Dendritic cell treated with granulocyte-macrophage colony-stimulating factor and Interleukin-4, amounts not matched to agents 40 ng/mL and 50 ng/mL, for 4 days (primary cell): ENCODE measurements at regions not wholly inside any gene's neighbourhood (a gene's known extent, or its start where the extent isn't known, plus 50 kb on each side); places are given as distances from the start of the nearest gene placed in this dataset.

Source experiments
- H3K27ac Mint-ChIP-seq: one replicate; pipeline ENCODE4 v1.8.0; 2022; ENCODE audit warnings: mild to moderate bottlenecking, mixed read lengths
- H3K27me3 Mint-ChIP-seq: one replicate; pipeline ENCODE4 v1.8.0; 2022; ENCODE audit warnings: mild to moderate bottlenecking, mixed read lengths
- H3K36me3 Mint-ChIP-seq: one replicate; pipeline ENCODE4 v1.8.0; 2022; ENCODE audit warnings: low read depth, mixed read lengths
- H3K4me1 Mint-ChIP-seq: one replicate; pipeline ENCODE4 v1.8.0; 2022; ENCODE audit warnings: low read depth, mixed read lengths
- H3K4me3 Mint-ChIP-seq: one replicate; pipeline ENCODE4 v1.8.0; 2022; ENCODE audit warnings: mild to moderate bottlenecking, moderate library complexity, mixed read lengths
- H3K9me3 Mint-ChIP-seq: one replicate; pipeline ENCODE4 v1.8.0; 2022; ENCODE audit warnings: mixed read lengths
- intact Hi-C: fragments of 100-400 bp; cut with micrococcal nuclease; formaldehyde crosslinking; loops from one replicate; pipeline ENCODE4 v1.15.0; 2022

- Mint-ChIP-seq H3K27ac (no peak overlapping the region), H3K27me3 (peaks cover 86% of the 10 kb centered on the region), H3K4me1 (no peaks in the 10 kb centered on the region), H3K9me3 (no peaks in the 10 kb centered on the region), H3K36me3 (no peaks in the 10 kb centered on the region), H3K4me3 (no peak overlapping the region)
- intact Hi-C loops: no loop called here
Measured at GRCh38 chr1:38137164-38137563, 90.6 kb upstream of the POU3F1 start.

- intact Hi-C loops: no loop called here
- Mint-ChIP-seq H3K4me1 (no peaks in the 10 kb centered on the region), H3K9me3 (no peaks in the 10 kb centered on the region), H3K27ac (no peak overlapping the region), H3K36me3 (no peaks in the 10 kb centered on the region), H3K27me3 (peaks cover 85% of the 10 kb centered on the region), H3K4me3 (no peak overlapping the region)
Measured at GRCh38 chr1:38135625-38136414, 89.2 kb upstream of the POU3F1 start.

- Mint-ChIP-seq H3K4me3 (no peak overlapping the region), H3K36me3 (no peaks in the 10 kb centered on the region), H3K9me3 (no peaks in the 10 kb centered on the region), H3K27ac (no peak overlapping the region), H3K27me3 (peaks cover 72% of the 10 kb centered on the region), H3K4me1 (no peaks in the 10 kb centered on the region)
- intact Hi-C loops: no loop called here
Measured at GRCh38 chr1:38134294-38134755, 87.7 kb upstream of the POU3F1 start.

- no peak overlapping the region for H3K27ac Mint-ChIP-seq
- no peaks in the 10 kb centered on the region for H3K4me1 Mint-ChIP-seq
- intact Hi-C loops: no loop called here
- H3K4me3 Mint-ChIP-seq: no peak overlapping the region
- peaks cover 66% of the 10 kb centered on the region for H3K27me3 Mint-ChIP-seq
- no peaks in the 10 kb centered on the region for H3K36me3 Mint-ChIP-seq
- H3K9me3 Mint-ChIP-seq: no peaks in the 10 kb centered on the region
Measured at GRCh38 chr1:38133756-38134155, 87.2 kb upstream of the POU3F1 start.

GRCh38 chr1:38133304-38133703 lies 86.7 kb upstream of the POU3F1 start:
- peaks cover 63% of the 10 kb centered on the region for H3K27me3 Mint-ChIP-seq
- no peaks in the 10 kb centered on the region for H3K36me3 Mint-ChIP-seq
- H3K9me3 Mint-ChIP-seq: no peaks in the 10 kb centered on the region
- H3K27ac Mint-ChIP-seq: no peak overlapping the region
- H3K4me1 Mint-ChIP-seq: no peaks in the 10 kb centered on the region
- intact Hi-C loops: no loop called here
- H3K4me3 Mint-ChIP-seq: no peak overlapping the region

GRCh38 chr1:38132681-38133080 lies 86.1 kb upstream of the POU3F1 start:
- no peaks in the 10 kb centered on the region for H3K36me3 Mint-ChIP-seq
- no peaks in the 10 kb centered on the region for H3K9me3 Mint-ChIP-seq
- H3K27ac Mint-ChIP-seq: no peak overlapping the region
- no peaks in the 10 kb centered on the region for H3K4me1 Mint-ChIP-seq
- intact Hi-C loops: no loop called here
- H3K27me3 Mint-ChIP-seq: peaks cover 62% of the 10 kb centered on the region
- no peak overlapping the region for H3K4me3 Mint-ChIP-seq

- Mint-ChIP-seq H3K27me3 (peaks cover 48% of the 10 kb centered on the region), H3K27ac (no peak overlapping the region), H3K4me1 (no peaks in the 10 kb centered on the region), H3K9me3 (no peaks in the 10 kb centered on the region), H3K36me3 (no peaks in the 10 kb centered on the region), H3K4me3 (no peak overlapping the region)
- intact Hi-C loops: no loop called here
Measured at GRCh38 chr1:38131024-38131585, 84.5 kb upstream of the POU3F1 start.

GRCh38 chr1:38129971-38130370 lies 83.4 kb upstream of the POU3F1 start:
- Mint-ChIP-seq H3K36me3 (no peaks in the 10 kb centered on the region), H3K27me3 (peaks cover 36% of the 10 kb centered on the region), H3K4me3 (no peak overlapping the region), H3K27ac (no peak overlapping the region), H3K4me1 (no peaks in the 10 kb centered on the region), H3K9me3 (no peaks in the 10 kb centered on the region)
- intact Hi-C loops: no loop called here

- Mint-ChIP-seq H3K9me3 (no peaks in the 10 kb centered on the region), H3K36me3 (no peaks in the 10 kb centered on the region), H3K27ac (no peak overlapping the region), H3K4me1 (no peaks in the 10 kb centered on the region), H3K27me3 (peaks cover 32% of the 10 kb centered on the region), H3K4me3 (no peak overlapping the region)
- intact Hi-C loops: no loop called here
Measured at GRCh38 chr1:38129473-38129872, 82.9 kb upstream of the POU3F1 start.

- peaks cover 27% of the 10 kb centered on the region for H3K27me3 Mint-ChIP-seq
- intact Hi-C loops: no loop called here
- no peaks in the 10 kb centered on the region for H3K9me3 Mint-ChIP-seq
- no peaks in the 10 kb centered on the region for H3K4me1 Mint-ChIP-seq
- no peak overlapping the region for H3K27ac Mint-ChIP-seq
- no peak overlapping the region for H3K4me3 Mint-ChIP-seq
- H3K36me3 Mint-ChIP-seq: no peaks in the 10 kb centered on the region
Measured at GRCh38 chr1:38128926-38129453, 82.4 kb upstream of the POU3F1 start.

GRCh38 chr1:38128511-38128910 lies 81.9 kb upstream of the POU3F1 start:
- Mint-ChIP-seq H3K27me3 (peaks cover 23% of the 10 kb centered on the region), H3K4me3 (no peak overlapping the region), H3K36me3 (no peaks in the 10 kb centered on the region), H3K9me3 (no peaks in the 10 kb centered on the region), H3K27ac (no peak overlapping the region), H3K4me1 (no peaks in the 10 kb centered on the region)
- intact Hi-C loops: no loop called here

GRCh38 chr1:38127428-38127827 lies 80.8 kb upstream of the POU3F1 start:
- Mint-ChIP-seq H3K36me3 (no peaks in the 10 kb centered on the region), H3K9me3 (no peaks in the 10 kb centered on the region), H3K4me3 (no peak overlapping the region), H3K4me1 (no peaks in the 10 kb centered on the region), H3K27me3 (peaks cover 12% of the 10 kb centered on the region), H3K27ac (no peak overlapping the region)
- intact Hi-C loops: no loop called here

GRCh38 chr1:38126970-38127369 lies 80.4 kb upstream of the POU3F1 start:
- H3K9me3 Mint-ChIP-seq: no peaks in the 10 kb centered on the region
- no peak overlapping the region for H3K27ac Mint-ChIP-seq
- no peaks in the 10 kb centered on the region for H3K36me3 Mint-ChIP-seq
- intact Hi-C loops: no loop called here
- H3K4me3 Mint-ChIP-seq: no peak overlapping the region
- H3K4me1 Mint-ChIP-seq: no peaks in the 10 kb centered on the region
- peaks cover 8% of the 10 kb centered on the region for H3K27me3 Mint-ChIP-seq

GRCh38 chr1:38125837-38126520 lies 79.4 kb upstream of the POU3F1 start:
- Mint-ChIP-seq H3K4me3 (no peak overlapping the region), H3K27me3 (peaks cover under 1% of the 10 kb centered on the region), H3K9me3 (no peaks in the 10 kb centered on the region), H3K27ac (no peak overlapping the region), H3K4me1 (peaks cover 4% of the 10 kb centered on the region), H3K36me3 (no peaks in the 10 kb centered on the region)
- intact Hi-C loops: no loop called here
